ENCODE measurements at regions not wholly inside any gene's neighbourhood (a gene's known extent, or its start where the extent isn't known, plus 50 kb on each side); places are given as distances from the start of the nearest gene placed in this dataset.

- no peaks in the 10 kb centered on the region for H3K4me1 ChIP-seq (ENCODE audit: insufficient read depth, low read length)
- no peaks in the 10 kb centered on the region for H3K4me1 Mint-ChIP-seq
- no peak overlapping the region for H3K4me3 ChIP-seq (ENCODE audit: low read length in 2 of 2)
- H3K4me3 Mint-ChIP-seq = no peak overlapping the region
- no peak overlapping the region for H3K27ac ChIP-seq (ENCODE audit: low read depth, low read length)
- H3K36me3 ChIP-seq (ENCODE audit: insufficient read depth, low read length) = no peaks in the 10 kb centered on the region
- CTCF ChIA-PET (ENCODE audit: partially characterized antibody) = no interaction called here
- intact Hi-C loops (cut with micrococcal nuclease) = no loop called here
- H3K36me3 Mint-ChIP-seq = no peaks in the 10 kb centered on the region
- no peak for DNase-seq
- H3K9me3 Mint-ChIP-seq = peaks cover 0 to 9% (median 5%) of the 10 kb centered on the region in 8 donors
- no peak overlapping the region for H3K27ac Mint-ChIP-seq
- POLR2A ChIA-PET (ENCODE audit: partially characterized antibody) = no interaction called here
- H3K27me3 Mint-ChIP-seq = no peaks in the 10 kb centered on the region
- no peaks in the 10 kb centered on the region for H3K9me3 ChIP-seq (ENCODE audit: control insufficient read depth in 1 of 2, low read length in 2 of 2)
- H3K27me3 ChIP-seq (ENCODE audit: insufficient read depth, low read length) = no peaks in the 10 kb centered on the region
Observed at GRCh38 chr2:76498360-76498759, 787.6 kb upstream of the GCFC2 start.

GRCh38 chr2:76491503-76491902 lies 780.8 kb upstream of the GCFC2 start:
- Mint-ChIP-seq H3K27ac (no peak overlapping the region), H3K9me3 (peaks cover 0 to 14% (median 6%) of the 10 kb centered on the region in 8 donors), H3K4me1 (no peaks in the 10 kb centered on the region), H3K27me3 (no peaks in the 10 kb centered on the region), H3K4me3 (no peak overlapping the region), H3K36me3 (no peaks in the 10 kb centered on the region)
- ChIA-PET CTCF (ENCODE audit: partially characterized antibody) (no interaction called here), POLR2A (ENCODE audit: partially characterized antibody) (no interaction called here)
- Histone ChIP-seq H3K4me3 (ENCODE audit: low read length in 2 of 2) (no peak overlapping the region), H3K36me3 (ENCODE audit: insufficient read depth, low read length) (no peaks in the 10 kb centered on the region), H3K27me3 (ENCODE audit: insufficient read depth, low read length) (no peaks in the 10 kb centered on the region), H3K9me3 (ENCODE audit: control insufficient read depth in 1 of 2, low read length in 2 of 2) (no peaks in the 10 kb centered on the region), H3K4me1 (ENCODE audit: insufficient read depth, low read length) (no peaks in the 10 kb centered on the region), H3K27ac (ENCODE audit: low read depth, low read length) (no peak overlapping the region)
- DNase-seq = no peak
- intact Hi-C loops (cut with micrococcal nuclease) = no loop called here

DNA sequence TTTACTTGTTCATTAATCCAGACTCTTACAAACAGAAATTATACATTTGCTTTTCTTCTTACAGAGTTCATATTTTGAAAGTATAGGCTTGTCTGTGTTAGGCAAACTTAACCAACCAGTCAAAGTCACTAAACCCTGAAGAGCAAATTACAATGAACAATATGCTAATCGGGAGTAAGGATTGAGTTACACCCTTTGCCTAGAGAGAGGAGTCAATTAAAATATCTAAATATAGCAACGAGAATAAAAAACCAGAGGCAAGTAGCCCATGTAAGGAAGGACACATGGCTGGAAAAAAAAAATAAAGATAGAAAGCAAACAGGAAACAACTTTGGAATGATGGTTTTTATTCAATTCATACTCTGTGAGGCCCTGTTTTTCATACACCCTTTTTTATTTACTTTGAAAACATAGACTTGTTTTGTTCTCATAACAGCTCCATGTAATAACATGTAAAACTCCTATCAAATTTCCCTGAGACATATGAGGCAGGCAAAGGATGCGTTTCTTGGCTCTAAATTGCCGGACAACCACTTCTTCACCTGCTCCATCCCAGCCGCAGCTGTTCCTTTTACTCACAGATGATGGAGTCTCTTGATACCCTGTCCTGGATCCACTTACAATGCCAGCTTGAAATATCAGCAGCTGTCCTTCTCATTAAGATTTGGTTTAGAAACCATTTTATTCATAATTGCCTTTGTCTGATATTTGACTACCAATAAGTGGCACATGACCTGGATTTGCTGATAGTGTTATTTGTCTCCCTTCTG lies 767.7 kb upstream of the GCFC2 start:
- intact Hi-C loops (cut with micrococcal nuclease) = no loop called here
- ChIA-PET POLR2A (ENCODE audit: partially characterized antibody) (no interaction called here), CTCF (ENCODE audit: partially characterized antibody) (no interaction called here)
- no peaks in the 10 kb centered on the region for H3K4me1 ChIP-seq (ENCODE audit: insufficient read depth, low read length)
- Mint-ChIP-seq H3K4me3 (no peak overlapping the region), H3K9me3 (peaks cover 0 to 22% (median 8%) of the 10 kb centered on the region in 8 donors), H3K27ac (no peak overlapping the region), H3K36me3 (no peaks in the 10 kb centered on the region), H3K4me1 (no peaks in the 10 kb centered on the region), H3K27me3 (no peaks in the 10 kb centered on the region)
- no peaks in the 10 kb centered on the region for H3K27me3 ChIP-seq (ENCODE audit: insufficient read depth, low read length)
- no peak overlapping the region for H3K4me3 ChIP-seq (ENCODE audit: low read length in 2 of 2)
- H3K27ac ChIP-seq (ENCODE audit: low read depth, low read length) = no peak overlapping the region
- H3K36me3 ChIP-seq (ENCODE audit: insufficient read depth, low read length) = no peaks in the 10 kb centered on the region
- no peaks in the 10 kb centered on the region for H3K9me3 ChIP-seq (ENCODE audit: control insufficient read depth in 1 of 2, low read length in 2 of 2)
- DNase-seq = no peak

GRCh38 chr2:76472946-76473345 lies 762.2 kb upstream of the GCFC2 start:
- ChIA-PET CTCF (ENCODE audit: partially characterized antibody) (no interaction called here), POLR2A (ENCODE audit: partially characterized antibody) (no interaction called here)
- Histone ChIP-seq H3K27ac (ENCODE audit: low read depth, low read length) (no peak overlapping the region), H3K4me3 (ENCODE audit: low read length in 2 of 2) (no peak overlapping the region), H3K27me3 (ENCODE audit: insufficient read depth, low read length) (no peaks in the 10 kb centered on the region), H3K9me3 (ENCODE audit: control insufficient read depth in 1 of 2, low read length in 2 of 2) (peaks cover 0 to 5% of the 10 kb centered on the region in 2 donors), H3K36me3 (ENCODE audit: insufficient read depth, low read length) (no peaks in the 10 kb centered on the region), H3K4me1 (ENCODE audit: insufficient read depth, low read length) (no peaks in the 10 kb centered on the region)
- Mint-ChIP-seq H3K4me3 (no peak overlapping the region), H3K36me3 (no peaks in the 10 kb centered on the region), H3K9me3 (peaks cover 2 to 29% (median 11%) of the 10 kb centered on the region in 8 donors), H3K4me1 (no peaks in the 10 kb centered on the region), H3K27ac (no peak overlapping the region), H3K27me3 (no peaks in the 10 kb centered on the region)
- DNase-seq = no peak
- intact Hi-C loops (cut with micrococcal nuclease) = no loop called here

- Mint-ChIP-seq H3K27me3 (no peaks in the 10 kb centered on the region), H3K27ac (no peak overlapping the region), H3K4me1 (no peaks in the 10 kb centered on the region), H3K36me3 (no peaks in the 10 kb centered on the region), H3K9me3 (peaks cover 5 to 27% (median 12%) of the 10 kb centered on the region in 8 donors), H3K4me3 (no peak overlapping the region)
- ChIA-PET CTCF (ENCODE audit: partially characterized antibody) (interaction anchor here (0.7 kb wide), 1 partner anchor 191 kb away, joined by 3 read pairs; no protein-coding TSS in a partner anchor), POLR2A (ENCODE audit: partially characterized antibody) (no interaction called here)
- DNase-seq = no peak
- H3K4me3 ChIP-seq (ENCODE audit: low read length in 2 of 2) = no peak overlapping the region
- H3K4me1 ChIP-seq (ENCODE audit: insufficient read depth, low read length) = no peaks in the 10 kb centered on the region
- H3K27me3 ChIP-seq (ENCODE audit: insufficient read depth, low read length) = no peaks in the 10 kb centered on the region
- peaks cover 0 to 5% of the 10 kb centered on the region in 2 donors for H3K9me3 ChIP-seq (ENCODE audit: control insufficient read depth in 1 of 2, low read length in 2 of 2)
- intact Hi-C loops (cut with micrococcal nuclease) = no loop called here
- no peaks in the 10 kb centered on the region for H3K36me3 ChIP-seq (ENCODE audit: insufficient read depth, low read length)
- no peak overlapping the region for H3K27ac ChIP-seq (ENCODE audit: low read depth, low read length)
Observed at GRCh38 chr2:76469066-76469465, 758.4 kb upstream of the GCFC2 start.

DNA sequence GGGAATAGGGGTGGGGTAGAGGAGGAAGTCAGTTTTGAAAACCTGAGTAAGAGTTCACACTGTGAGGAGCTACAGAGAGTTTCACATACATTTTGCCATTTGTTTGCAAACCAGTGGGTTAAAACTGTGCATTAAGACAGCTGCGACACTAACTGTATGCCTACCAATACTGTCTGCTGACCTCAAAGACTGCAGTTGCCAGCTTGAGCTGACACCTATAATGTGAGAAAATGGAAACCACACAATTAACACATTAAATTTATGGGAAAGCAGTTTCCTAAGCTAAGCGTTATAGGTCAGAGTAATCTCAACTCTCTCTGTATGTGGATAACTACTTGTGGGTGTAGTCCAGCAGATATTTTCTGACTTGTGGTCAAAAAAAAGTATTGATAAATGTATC lies 756.6 kb upstream of the GCFC2 start:
- intact Hi-C loops (cut with micrococcal nuclease) = no loop called here
- no peak overlapping the region for H3K4me3 Mint-ChIP-seq
- H3K27ac Mint-ChIP-seq = no peak overlapping the region
- DNase-seq = no peak
- ChIA-PET POLR2A (ENCODE audit: partially characterized antibody) (no interaction called here), CTCF (ENCODE audit: partially characterized antibody) (no interaction called here)
- no peak overlapping the region for H3K4me3 ChIP-seq (ENCODE audit: low read length in 2 of 2)
- H3K4me1 Mint-ChIP-seq = no peaks in the 10 kb centered on the region
- H3K9me3 Mint-ChIP-seq = peaks cover 0 to 25% (median 7%) of the 10 kb centered on the region in 8 donors
- no peaks in the 10 kb centered on the region for H3K36me3 ChIP-seq (ENCODE audit: insufficient read depth, low read length)
- peaks cover 0 to 5% of the 10 kb centered on the region in 2 donors for H3K9me3 ChIP-seq (ENCODE audit: control insufficient read depth in 1 of 2, low read length in 2 of 2)
- H3K36me3 Mint-ChIP-seq = no peaks in the 10 kb centered on the region
- no peak overlapping the region for H3K27ac ChIP-seq (ENCODE audit: low read depth, low read length)
- H3K4me1 ChIP-seq (ENCODE audit: insufficient read depth, low read length) = no peaks in the 10 kb centered on the region
- H3K27me3 Mint-ChIP-seq = no peaks in the 10 kb centered on the region
- no peaks in the 10 kb centered on the region for H3K27me3 ChIP-seq (ENCODE audit: insufficient read depth, low read length)

DNA sequence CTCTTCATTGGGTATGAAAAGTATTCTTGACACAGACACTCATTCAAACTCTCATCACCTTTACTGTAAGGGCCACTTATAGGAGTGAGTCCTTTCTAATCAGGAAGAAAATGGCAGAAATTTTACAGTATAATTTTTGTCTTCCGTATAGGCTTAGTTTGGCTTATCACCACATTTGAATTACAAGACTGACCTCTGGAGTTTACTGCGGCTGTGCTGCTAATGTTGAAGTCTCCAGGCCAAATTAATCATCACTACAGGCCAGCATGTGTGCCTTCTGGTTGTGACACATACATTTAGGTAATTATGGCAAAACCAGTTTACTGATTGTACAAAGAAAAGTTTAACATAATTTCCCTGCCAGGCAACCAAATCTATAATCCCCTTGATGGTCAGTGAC lies 753.6 kb upstream of the GCFC2 start:
- intact Hi-C loops (cut with micrococcal nuclease) = no loop called here
- Histone ChIP-seq H3K4me1 (ENCODE audit: insufficient read depth, low read length) (no peaks in the 10 kb centered on the region), H3K36me3 (ENCODE audit: insufficient read depth, low read length) (no peaks in the 10 kb centered on the region), H3K27ac (ENCODE audit: low read depth, low read length) (no peak overlapping the region), H3K4me3 (ENCODE audit: low read length in 2 of 2) (no peak overlapping the region), H3K9me3 (ENCODE audit: control insufficient read depth in 1 of 2, low read length in 2 of 2) (no peaks in the 10 kb centered on the region), H3K27me3 (ENCODE audit: insufficient read depth, low read length) (no peaks in the 10 kb centered on the region)
- Mint-ChIP-seq H3K27ac (no peak overlapping the region), H3K4me3 (no peak overlapping the region), H3K36me3 (no peaks in the 10 kb centered on the region), H3K9me3 (peaks cover 0 to 18% (median 7%) of the 10 kb centered on the region in 8 donors), H3K4me1 (no peaks in the 10 kb centered on the region), H3K27me3 (no peaks in the 10 kb centered on the region)
- ChIA-PET POLR2A (ENCODE audit: partially characterized antibody) (no interaction called here), CTCF (ENCODE audit: partially characterized antibody) (no interaction called here)
- no peak for DNase-seq
